Heart left ventricle (tissue), 16 donors: ENCODE measurements at regions not wholly inside any gene's neighbourhood (a gene's known extent, or its start where the extent isn't known, plus 50 kb on each side); places are given as distances from the start of the nearest gene placed in this dataset.

Experiments
- ATAC-seq, 4 donors: fragments of 200-7000 bp; cut with Tn5 transposase; one replicate each; pipeline ENCODE4 v1.9.1; 2020 to 2022; ENCODE audit warnings: moderate library complexity in 4 of 4, mild to moderate bottlenecking in 3 of 4, moderate number of reproducible peaks in 1 of 4
- DNase-seq, 5 donors: peaks; one replicate each; pipeline ENCODE4 v3.0.0-alpha.2; 2020
- H3K27ac ChIP-seq, 12 donors: fragments of 200-600 bp; sonication (generic) in 4 of 12; one replicate each; pipeline versions ENCODE4 v1.5.0 to v1.8.0; 2016 to 2022; ENCODE audit warnings: mild to moderate bottlenecking in 2 of 12
- H3K27me3 ChIP-seq, 9 donors: fragments of 200-600 bp; sonication (generic) in 2 of 9; one replicate each; pipeline versions ENCODE4 v1.5.1 to v1.8.0; 2016 to 2022; ENCODE audit warnings: mild to moderate bottlenecking in 3 of 9
- H3K36me3 ChIP-seq, 9 donors: fragments of 200-600 bp; sonication (generic) in 2 of 9; one replicate each; pipeline versions ENCODE4 v1.5.0 to v1.8.0; 2018 to 2022; ENCODE audit warnings: mild to moderate bottlenecking in 2 of 9
- H3K4me1 ChIP-seq, 12 donors: fragments of 200-600 bp; sonication (generic) in 4 of 12; one replicate each; pipeline versions ENCODE4 v1.5.0 to v1.8.0; 2016 to 2022; ENCODE audit warnings: mild to moderate bottlenecking in 3 of 12
- H3K4me3 ChIP-seq, 12 donors: fragments of 200-600 bp; sonication (generic) in 4 of 12; one replicate each; pipeline versions ENCODE4 v1.5.0 to v1.8.0; 2017 to 2022; ENCODE audit warnings: mild to moderate bottlenecking in 9 of 12, moderate library complexity in 4 of 12
- H3K9me3 ChIP-seq, 12 donors: fragments of 200-600 bp; sonication (generic) in 4 of 12; one replicate each; pipeline versions ENCODE4 v1.5.0 to v1.8.0; 2016 to 2022; ENCODE audit warnings: mild to moderate bottlenecking in 1 of 12
- POLR2A ChIP-seq, 2 donors: fragments of 450-650 bp; IDR thresholded peaks; one replicate each; pipeline ENCODE4 v1.6.1; 2017; ENCODE audit warnings: antibody characterized with exemption in 2 of 2, mild to moderate bottlenecking in 2 of 2, moderate library complexity in 2 of 2
- WGBS, 4 donors: extraction: QIAGEN DNeasy Blood & Tissue Kit in 2 of 4; methylation state at CpG; one replicate each; pipeline versions ENCODE4 v1.1.5 to v1.1.7; 2013 to 2018; 5-methylcytosine and 5-hydroxymethylcytosine counted together
- intact Hi-C, 10 donors: fragments of 100-400 bp; cut with DNase I; formaldehyde crosslinking; loops; one replicate each; pipeline versions ENCODE4 v1.11.1 to v1.14.2; 2022
- TF ChIP-seq, protein P1 (sequence below), 12 donors: fragments of 200-600 bp; sonication (generic) in 4 of 12; IDR thresholded peaks; one replicate each; pipeline versions ENCODE4 v1.5.0 to v1.8.0; 2018 to 2022; ENCODE audit warnings: antibody characterized with exemption in 12 of 12, mild to moderate bottlenecking in 5 of 12
- donor health status: ischemic (EF 13 %, LVEDD 7.1; RV severe dilation, severe dysfunction).
- donor health status: healthy with polysubstance abuse.
- donor health status: DM: no; HTN: yes; CAD: no.
- donor health status: DM: no; HTN: no; CAD: no.
- donor health status: ischemic (EF 25% LVEDD 6.9; RV normal size, moderate dysfunction).
- donor health status: ischemic (EF 25% LVEDD 5.7; RV mildly dilated, moderate dysfunction).
- donor health status: healthy.
- donor health status: DM: yes; HTN: yes; CAD: no.
- donor health status: ischemic (EF 35%, LVEDD 5.7; RV mildly dilated, moderate dysfunction).
- donor health status: nonischemic (EF 11% LVEDD 7.7; RV severe dilation, severe dysfunction).
- donor health status: DM: yes; HTN: yes; CAD: no.
- donor health status: PGD.
- donor health status: ischemic (EF 29% LVEDD 5.4; RV normal size, mild dysfunction).
- donor health status: nonischemic (EF 23%, LVEDD 6.1; RV moderate dilation, normal function).

DNA sequence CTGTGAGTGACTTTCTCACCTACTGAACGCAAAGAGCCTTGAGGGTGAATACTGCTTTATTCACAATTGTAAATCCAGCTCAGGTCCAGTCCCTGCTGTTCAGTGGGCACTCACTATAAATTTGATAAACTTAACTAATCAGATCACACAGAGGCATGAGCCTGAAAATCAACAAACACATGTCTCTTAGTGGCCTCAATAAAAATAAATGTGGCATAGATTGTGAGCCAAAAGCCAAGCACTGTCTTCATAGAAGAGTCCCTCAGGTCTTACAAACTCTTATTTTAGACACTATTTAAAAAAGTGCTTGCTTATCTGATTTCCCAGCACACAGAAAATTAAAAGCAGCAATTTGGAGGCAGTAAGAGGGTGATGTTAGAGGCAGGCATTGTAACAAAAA, 957.7 kb downstream of the SLITRK5 start:
- TF ChIP-seq, protein P1, sequence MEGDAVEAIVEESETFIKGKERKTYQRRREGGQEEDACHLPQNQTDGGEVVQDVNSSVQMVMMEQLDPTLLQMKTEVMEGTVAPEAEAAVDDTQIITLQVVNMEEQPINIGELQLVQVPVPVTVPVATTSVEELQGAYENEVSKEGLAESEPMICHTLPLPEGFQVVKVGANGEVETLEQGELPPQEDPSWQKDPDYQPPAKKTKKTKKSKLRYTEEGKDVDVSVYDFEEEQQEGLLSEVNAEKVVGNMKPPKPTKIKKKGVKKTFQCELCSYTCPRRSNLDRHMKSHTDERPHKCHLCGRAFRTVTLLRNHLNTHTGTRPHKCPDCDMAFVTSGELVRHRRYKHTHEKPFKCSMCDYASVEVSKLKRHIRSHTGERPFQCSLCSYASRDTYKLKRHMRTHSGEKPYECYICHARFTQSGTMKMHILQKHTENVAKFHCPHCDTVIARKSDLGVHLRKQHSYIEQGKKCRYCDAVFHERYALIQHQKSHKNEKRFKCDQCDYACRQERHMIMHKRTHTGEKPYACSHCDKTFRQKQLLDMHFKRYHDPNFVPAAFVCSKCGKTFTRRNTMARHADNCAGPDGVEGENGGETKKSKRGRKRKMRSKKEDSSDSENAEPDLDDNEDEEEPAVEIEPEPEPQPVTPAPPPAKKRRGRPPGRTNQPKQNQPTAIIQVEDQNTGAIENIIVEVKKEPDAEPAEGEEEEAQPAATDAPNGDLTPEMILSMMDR (IDR thresholded peaks at IDR 0.05) = no peak
- no peak for TF ChIP-seq POLR2A (IDR thresholded peaks at IDR 0.05)
- DNase-seq = no peak
- H3K4me3 ChIP-seq = no peak overlapping the region
- ATAC-seq = no peak
- H3K27ac ChIP-seq = no peak overlapping the region
- H3K4me1 ChIP-seq = no peaks in the 10 kb centered on the region
- H3K27me3 ChIP-seq = no peaks in the 10 kb centered on the region
- intact Hi-C loops = no loop called here
- peaks cover 0 to 15% (median 4%) of the 10 kb centered on the region in 12 donors for H3K9me3 ChIP-seq
- WGBS, 4 donors = 0 to 72% (median 9%) methylated on average over 1 of the region's 1 CpG
- H3K36me3 ChIP-seq = no peaks in the 10 kb centered on the region

- Histone ChIP-seq H3K4me3 (no peak overlapping the region), H3K9me3 (peaks cover 0 to 13% (median 0%) of the 10 kb centered on the region in 12 donors), H3K27ac (no peak overlapping the region), H3K4me1 (no peaks in the 10 kb centered on the region), H3K36me3 (no peaks in the 10 kb centered on the region), H3K27me3 (no peaks in the 10 kb centered on the region)
- intact Hi-C loops = no loop called here
- 0 to 44% (median 0%) methylated on average over 1 of the region's 1 CpG for whole genome bisulfite sequencing, 4 donors
- DNase-seq = no peak
- no peak for TF ChIP-seq POLR2A (IDR thresholded peaks at IDR 0.05)
- TF ChIP-seq, protein P1 (IDR thresholded peaks at IDR 0.05) = no peak
- ATAC-seq = no peak
Measured at GRCh38 chr13:88637935-88638334, 966.8 kb downstream of the SLITRK5 start.

DNA sequence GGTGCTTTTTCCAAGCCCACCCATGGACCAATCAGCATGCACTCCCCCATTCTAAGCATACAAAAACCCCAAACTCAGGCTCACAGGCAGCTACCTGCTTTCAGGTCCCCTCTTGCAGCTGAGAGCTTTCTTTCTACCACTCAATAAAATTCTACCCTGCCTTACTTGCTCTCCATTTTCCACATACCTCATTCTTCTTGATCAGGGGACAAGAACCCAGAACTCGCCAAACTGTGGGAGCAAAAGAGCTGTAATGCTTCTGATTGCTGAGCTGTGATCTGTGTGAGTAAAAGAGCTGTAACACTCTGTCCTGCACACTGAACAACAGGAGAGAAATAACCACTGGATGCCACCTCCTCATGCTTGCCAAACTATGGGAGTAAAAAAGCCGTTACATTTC, 972.1 kb downstream of the SLITRK5 start:
- Histone ChIP-seq H3K27me3 (no peaks in the 10 kb centered on the region), H3K4me3 (no peak overlapping the region), H3K9me3 (peaks cover 0 to 35% (median 9%) of the 10 kb centered on the region in 12 donors), H3K36me3 (no peaks in the 10 kb centered on the region), H3K27ac (no peak overlapping the region), H3K4me1 (no peaks in the 10 kb centered on the region)
- 76 to 81% (median 77%) methylated on average over 2 of the region's 2 CpGs for WGBS, 4 donors
- intact Hi-C loops = no loop called here
- TF ChIP-seq, protein P1 (IDR thresholded peaks at IDR 0.05) = no peak
- no peak for TF ChIP-seq POLR2A (IDR thresholded peaks at IDR 0.05)
- ATAC-seq (no peak), DNase-seq (no peak)

- WGBS, 4 donors = 43 to 60% (median 43%) methylated on average over 2 of the region's 2 CpGs
- no peak for ATAC-seq
Measured at GRCh38 chr13:88648598-88649373, 977.6 kb downstream of the SLITRK5 start.

More at GRCh38 chr13:88648598-88649373, 977.6 kb downstream of the SLITRK5 start:
- Histone ChIP-seq H3K27me3 (no peaks in the 10 kb centered on the region), H3K4me1 (no peaks in the 10 kb centered on the region), H3K36me3 (no peaks in the 10 kb centered on the region), H3K27ac (no peak overlapping the region), H3K9me3 (peaks cover 0 to 19% (median under 1%) of the 10 kb centered on the region in 12 donors), H3K4me3 (no peak overlapping the region)
- DNase-seq = no peak
- TF ChIP-seq, protein P1 (IDR thresholded peaks at IDR 0.05) = no peak
- intact Hi-C loops = no loop called here
